Thymus (tissue), 11 donors: ENCODE measurements at regions not wholly inside any gene's neighbourhood (a gene's known extent, or its start where the extent isn't known, plus 50 kb on each side); places are given as distances from the start of the nearest gene placed in this dataset.

Experiments
- DNase-seq, 9 donors: peaks; one replicate each; pipeline ENCODE4 v3.0.0-alpha.2; 2013; ENCODE audit warnings: low spot score in 9 of 9, low read depth in 6 of 9, missing footprints in 1 of 9
- H3K27ac ChIP-seq, 2 donors: one replicate each; pipeline ENCODE4 v1.5.1; 2013; ENCODE audit warnings: control low read depth in 1 of 2, low read depth in 1 of 2, low read length in 1 of 2, mild to moderate bottlenecking in 1 of 2, moderate library complexity in 1 of 2
- H3K27me3 ChIP-seq, 2 donors: one replicate each; pipeline ENCODE4 v1.5.1; 2013; ENCODE audit warnings: low read length in 1 of 2; ENCODE audit not compliant: control insufficient read depth in 2 of 2, insufficient read depth in 1 of 2
- H3K36me3 ChIP-seq, 2 donors: one replicate each; pipeline ENCODE4 v1.5.1; 2013; ENCODE audit warnings: low read length in 1 of 2, mild to moderate bottlenecking in 1 of 2, moderate library complexity in 1 of 2; ENCODE audit not compliant: control insufficient read depth in 2 of 2, insufficient read depth in 2 of 2
- H3K4me1 ChIP-seq, 2 donors: one replicate each; pipeline ENCODE4 v1.5.1; 2013; ENCODE audit warnings: low read length in 2 of 2; ENCODE audit not compliant: control insufficient read depth in 2 of 2, insufficient read depth in 2 of 2
- H3K4me3 ChIP-seq, 2 donors: one replicate each; pipeline ENCODE4 v1.5.1; 2013; ENCODE audit warnings: low read length in 2 of 2, control low read depth in 1 of 2, mild to moderate bottlenecking in 1 of 2
- H3K9me3 ChIP-seq, 2 donors: one replicate each; pipeline ENCODE4 v1.5.1; 2013; ENCODE audit warnings: low read length in 1 of 2, mild to moderate bottlenecking in 1 of 2; ENCODE audit not compliant: control insufficient read depth in 2 of 2, insufficient read depth in 1 of 2
- WGBS: extraction: QIAGEN DNeasy Blood & Tissue Kit; methylation state at CpG from one replicate; pipeline ENCODE4 v1.1.7; 2013; 5-methylcytosine and 5-hydroxymethylcytosine counted together
- donor health status: healthy.

- 87% methylated on average over 1 of the region's 1 CpG for WGBS
- no peaks in the 10 kb centered on the region for H3K36me3 ChIP-seq
- no peak overlapping the region for H3K4me3 ChIP-seq
- no peaks in the 10 kb centered on the region for H3K9me3 ChIP-seq
- no peak overlapping the region for H3K27ac ChIP-seq
- H3K4me1 ChIP-seq: no peaks in the 10 kb centered on the region
- DNase-seq: no peak
- peaks cover 9 to 20% of the 10 kb centered on the region in 2 donors for H3K27me3 ChIP-seq
Measured at GRCh38 chr2:41846962-41847361, 200.9 kb upstream of the PKDCC start.

DNA sequence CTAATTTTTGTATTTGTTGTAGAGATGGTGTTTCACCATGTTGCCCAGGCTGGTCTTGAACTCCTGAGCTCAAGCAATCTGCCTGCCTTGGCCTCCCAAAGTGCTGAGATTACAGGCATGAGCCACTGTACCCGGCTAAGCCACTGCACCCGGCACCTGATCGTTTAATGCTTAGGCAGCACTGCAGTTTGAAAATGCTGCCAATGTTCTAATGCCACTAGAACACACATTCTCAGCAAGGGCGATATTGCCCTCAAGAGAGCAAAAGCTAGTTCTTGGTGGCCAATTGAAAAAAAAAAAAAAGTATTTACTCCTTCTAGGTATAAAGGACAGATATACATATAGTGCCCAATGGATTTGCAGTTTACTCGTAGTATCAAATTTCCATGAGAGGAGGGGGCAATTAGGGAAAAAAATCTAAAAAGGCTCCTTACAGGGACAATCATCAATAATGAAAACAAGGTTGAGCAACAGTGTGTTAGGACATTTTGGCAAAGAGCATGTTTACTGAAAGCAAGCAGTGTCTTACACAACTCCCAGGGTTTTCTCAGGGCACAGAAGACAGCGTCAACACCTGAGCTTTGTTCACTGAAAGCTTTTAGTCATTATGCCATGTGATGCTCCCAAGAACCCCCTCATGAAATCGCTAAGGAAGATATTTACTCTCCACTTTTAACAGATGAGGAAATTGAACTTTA is 199.9 kb upstream of the PKDCC start:
- H3K36me3 ChIP-seq: no peaks in the 10 kb centered on the region
- H3K27ac ChIP-seq: no peak overlapping the region
- 76% methylated on average over 7 of the region's 7 CpGs for WGBS
- H3K4me3 ChIP-seq: no peak overlapping the region
- DNase-seq: no peak
- H3K27me3 ChIP-seq: peaks cover 9 to 20% of the 10 kb centered on the region in 2 donors
- no peaks in the 10 kb centered on the region for H3K9me3 ChIP-seq
- no peaks in the 10 kb centered on the region for H3K4me1 ChIP-seq

- WGBS: 71% methylated on average over 5 of the region's 5 CpGs
- no peak for DNase-seq
- H3K27me3 ChIP-seq: peaks cover 4 to 29% of the 10 kb centered on the region in 2 donors
- no peaks in the 10 kb centered on the region for H3K36me3 ChIP-seq
- no peaks in the 10 kb centered on the region for H3K9me3 ChIP-seq
- H3K4me1 ChIP-seq: no peaks in the 10 kb centered on the region
- no peak overlapping the region for H3K4me3 ChIP-seq
- H3K27ac ChIP-seq: no peak overlapping the region
Measured at GRCh38 chr2:41851554-41851953, 196.3 kb upstream of the PKDCC start.

DNA sequence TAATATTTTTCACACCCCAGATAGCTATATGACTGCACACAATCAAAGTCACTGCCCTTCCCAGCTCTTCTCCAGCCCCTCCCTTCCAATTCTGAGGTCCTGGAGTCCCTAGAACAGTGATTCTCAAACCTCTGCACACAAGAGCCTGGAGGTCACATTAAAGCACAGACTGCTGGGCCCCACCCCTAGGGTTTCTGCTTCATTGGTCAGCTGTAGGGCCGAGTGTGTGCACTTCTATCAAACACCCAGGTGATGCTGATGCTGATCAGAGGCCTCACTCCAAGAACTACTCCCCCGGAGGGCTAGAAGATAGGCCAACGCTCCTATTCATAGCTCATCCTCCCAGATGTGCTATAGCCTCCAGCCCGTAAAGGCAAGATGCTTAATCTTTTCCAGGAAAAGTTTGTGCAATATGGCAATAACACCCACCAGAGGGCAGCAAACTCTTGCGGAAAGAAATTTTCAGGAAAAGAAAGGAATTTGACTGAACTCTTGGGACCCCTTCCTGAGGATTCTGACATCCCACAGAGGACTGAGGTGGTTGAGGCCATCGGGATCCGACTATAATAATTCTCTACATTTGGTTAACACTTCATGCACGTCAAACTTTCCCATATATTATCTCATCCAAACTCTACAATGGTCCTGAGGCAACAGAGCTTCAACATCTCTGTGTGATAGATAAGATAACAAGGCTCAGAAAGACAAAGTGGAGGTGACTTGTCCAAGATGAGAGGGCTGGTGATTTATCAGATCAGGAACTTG is 194.2 kb upstream of the PKDCC start:
- no peak overlapping the region for H3K4me3 ChIP-seq
- WGBS: 26% methylated on average over 8 of the region's 8 CpGs
- H3K27me3 ChIP-seq: peaks cover 3 to 25% of the 10 kb centered on the region in 2 donors
- H3K9me3 ChIP-seq: no peaks in the 10 kb centered on the region
- peak in 1 of 9 donors; percentile 34 for DNase-seq
- H3K36me3 ChIP-seq: no peaks in the 10 kb centered on the region
- H3K27ac ChIP-seq: no peak overlapping the region
- H3K4me1 ChIP-seq: no peaks in the 10 kb centered on the region

GRCh38 chr2:41854227-41854626 is 193.6 kb upstream of the PKDCC start:
- WGBS: 92% methylated on average over 4 of the region's 4 CpGs
- Histone ChIP-seq H3K4me1 (no peaks in the 10 kb centered on the region), H3K27ac (no peak overlapping the region), H3K9me3 (no peaks in the 10 kb centered on the region), H3K4me3 (no peak overlapping the region), H3K36me3 (no peaks in the 10 kb centered on the region), H3K27me3 (peaks cover 3 to 25% of the 10 kb centered on the region in 2 donors)
- DNase-seq: no peak

- Histone ChIP-seq H3K36me3 (no peaks in the 10 kb centered on the region), H3K4me1 (no peaks in the 10 kb centered on the region), H3K27ac (no peak overlapping the region), H3K4me3 (no peak overlapping the region), H3K9me3 (no peaks in the 10 kb centered on the region), H3K27me3 (peaks cover 0 to 19% of the 10 kb centered on the region in 2 donors)
- 83% methylated on average over 1 of the region's 1 CpG for WGBS
- no peak for DNase-seq
Measured at GRCh38 chr2:41856946-41857345, 190.9 kb upstream of the PKDCC start.

- no peak for DNase-seq
- Histone ChIP-seq H3K9me3 (no peaks in the 10 kb centered on the region), H3K36me3 (no peaks in the 10 kb centered on the region), H3K27me3 (peaks cover 0 to 7% of the 10 kb centered on the region in 2 donors), H3K27ac (no peak overlapping the region), H3K4me1 (no peaks in the 10 kb centered on the region), H3K4me3 (no peak overlapping the region)
- WGBS: 92% methylated on average over 9 of the region's 9 CpGs
Measured at GRCh38 chr2:41859615-41860514, 188.0 kb upstream of the PKDCC start.

- WGBS: 96% methylated on average over 2 of the region's 2 CpGs
- Histone ChIP-seq H3K9me3 (no peaks in the 10 kb centered on the region), H3K4me3 (no peak overlapping the region), H3K27me3 (peaks cover 4 to 15% of the 10 kb centered on the region in 2 donors), H3K4me1 (no peaks in the 10 kb centered on the region), H3K27ac (no peak overlapping the region), H3K36me3 (no peaks in the 10 kb centered on the region)
- no peak for DNase-seq
Measured at GRCh38 chr2:41863062-41863461, 184.8 kb upstream of the PKDCC start.

DNA sequence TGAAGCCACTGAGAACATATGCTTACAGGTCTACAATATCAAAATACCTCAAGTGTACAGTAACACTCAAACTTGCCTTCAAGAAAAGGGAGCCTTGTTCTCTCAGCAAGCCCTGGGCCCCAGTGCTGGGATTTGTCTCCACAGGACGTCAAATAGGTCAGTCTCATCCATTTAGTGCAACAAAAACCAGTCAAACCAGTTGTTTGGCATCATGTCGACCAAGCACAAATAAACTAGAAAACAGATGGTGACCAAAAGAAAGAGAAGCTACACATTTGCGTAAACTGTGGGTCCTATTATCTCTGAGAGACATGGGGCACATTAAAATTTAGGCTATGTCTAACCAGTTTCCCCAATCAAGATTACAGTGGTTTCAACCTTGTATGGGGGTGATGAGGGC is 182.6 kb upstream of the PKDCC start:
- no peak for DNase-seq
- no peak overlapping the region for H3K4me3 ChIP-seq
- WGBS: 86% methylated on average over 3 of the region's 3 CpGs
- H3K9me3 ChIP-seq: no peaks in the 10 kb centered on the region
- peaks cover 4 to 18% of the 10 kb centered on the region in 2 donors for H3K27me3 ChIP-seq
- peaks cover 3 to 6% of the 10 kb centered on the region in 2 donors for H3K4me1 ChIP-seq
- no peak overlapping the region for H3K27ac ChIP-seq
- no peaks in the 10 kb centered on the region for H3K36me3 ChIP-seq
